IPS-NIHi11 (cell line): ENCODE measurements at regions not wholly inside any gene's neighbourhood (a gene's known extent, or its start where the extent isn't known, plus 50 kb on each side); places are given as distances from the start of the nearest gene placed in this dataset.

ENCODE experiments used
- DNase-seq: peaks from one replicate; pipeline ENCODE4 v3.0.0; 2012; ENCODE audit warnings: mixed read lengths, low spot score

GRCh38 chr14:98233656-98234055 is 1038.3 kb downstream of the BCL11B start:
- DNase-seq, result no peak

- no peak for DNase-seq
These were observed 1037.8 kb downstream of the BCL11B start for GRCh38 chr14:98234208-98234607.

- DNase-seq, result no peak
These were observed 1035.7 kb downstream of the BCL11B start for GRCh38 chr14:98236314-98236713.

GRCh38 chr14:98237939-98238338 is 1034.1 kb downstream of the BCL11B start:
- DNase-seq, result no peak

GRCh38 chr14:98240376-98240775 is 1031.6 kb downstream of the BCL11B start:
- no peak for DNase-seq

GRCh38 chr14:98242903-98243302 is 1029.1 kb downstream of the BCL11B start:
- DNase-seq, result no peak

GRCh38 chr14:98243332-98243731 is 1028.7 kb downstream of the BCL11B start:
- no peak for DNase-seq

GRCh38 chr14:98244162-98244948 is 1027.6 kb downstream of the BCL11B start:
- DNase-seq, result no peak

- no peak for DNase-seq
These were observed 1026.9 kb downstream of the BCL11B start for GRCh38 chr14:98244966-98245569.

- DNase-seq, result no peak
These were observed 1022.9 kb downstream of the BCL11B start for GRCh38 chr14:98249057-98249456.

- DNase-seq, result no peak
These were observed 1022.5 kb downstream of the BCL11B start for GRCh38 chr14:98249476-98249875.

GRCh38 chr14:98252820-98253219 is 1019.2 kb downstream of the BCL11B start:
- DNase-seq, result no peak

- no peak for DNase-seq
These were observed 1012.1 kb downstream of the BCL11B start for GRCh38 chr14:98259881-98260280.

GRCh38 chr14:98262566-98262965 is 1009.4 kb downstream of the BCL11B start:
- DNase-seq, result no peak

- DNase-seq, result no peak
These were observed 1002.5 kb downstream of the BCL11B start for GRCh38 chr14:98269533-98269932.

- DNase-seq, result no peak
These were observed 1001.8 kb downstream of the BCL11B start for GRCh38 chr14:98270201-98270600.

- no peak for DNase-seq
These were observed 997.4 kb downstream of the BCL11B start for GRCh38 chr14:98274596-98274995.

GRCh38 chr14:98278800-98279199 is 993.2 kb downstream of the BCL11B start:
- no peak for DNase-seq

- DNase-seq, result no peak
These were observed 991.6 kb downstream of the BCL11B start for GRCh38 chr14:98280436-98280835.

- no peak for DNase-seq
These were observed 983.2 kb downstream of the BCL11B start for GRCh38 chr14:98288825-98289224.

GRCh38 chr14:98290596-98290995 is 981.4 kb downstream of the BCL11B start:
- DNase-seq, result no peak

- DNase-seq, result no peak
These were observed 979.8 kb downstream of the BCL11B start for GRCh38 chr14:98292191-98292590.

- no peak for DNase-seq
These were observed 978.4 kb downstream of the BCL11B start for GRCh38 chr14:98293576-98293975.

GRCh38 chr14:98296895-98297294 is 975.1 kb downstream of the BCL11B start:
- no peak for DNase-seq
